Activated T-helper 2 cell treated with anti-CD3 and anti-CD28 coated beads, Interferon-gamma antibody, Interleukin-2, Interleukin-4, amounts not matched to agents 10 μg/mL and 5 μg/mL and 100 μg/mL, durations not matched to agents 14 hours and 24 hours and 36 hours (primary cell): ENCODE measurements at regions not wholly inside any gene's neighbourhood (a gene's known extent, or its start where the extent isn't known, plus 50 kb on each side); places are given as distances from the start of the nearest gene placed in this dataset.
"Not testable (repeated sequence)": the region's sequence is repeated elsewhere in the genome, so short reads cannot be mapped to it uniquely, and the experiment has no call there.

Source experiments
- DNase-seq: peaks from one replicate; pipeline ENCODE4 v3.0.0; 2021; ENCODE audit warnings: low spot score
- H3K27ac Mint-ChIP-seq: one replicate; pipeline ENCODE4 v1.8.0; 2021; ENCODE audit warnings: mixed read lengths
- H3K27me3 Mint-ChIP-seq: one replicate; pipeline ENCODE4 v1.8.0; 2021; ENCODE audit warnings: low read depth, mixed read lengths
- H3K36me3 Mint-ChIP-seq: one replicate; pipeline ENCODE4 v1.8.0; 2021; ENCODE audit warnings: low read depth, mixed read lengths
- H3K4me1 Mint-ChIP-seq: one replicate; pipeline ENCODE4 v1.8.0; 2021; ENCODE audit warnings: low read depth, mixed read lengths
- H3K4me3 Mint-ChIP-seq: one replicate; pipeline ENCODE4 v1.8.0; 2021; ENCODE audit warnings: low read depth, mild to moderate bottlenecking, moderate library complexity, mixed read lengths
- H3K9me3 Mint-ChIP-seq: one replicate; pipeline ENCODE4 v1.8.0; 2021; ENCODE audit warnings: mixed read lengths
- intact Hi-C: fragments of 100-400 bp; cut with micrococcal nuclease; formaldehyde crosslinking; loops from one replicate; pipeline ENCODE4 v1.15.1; 2023

- Mint-ChIP-seq H3K9me3 (peaks cover 64% of the 10 kb centered on the region), H3K4me3 (no peak overlapping the region), H3K4me1 (no peaks in the 10 kb centered on the region), H3K27me3 (no peaks in the 10 kb centered on the region), H3K27ac (no peak overlapping the region), H3K36me3 (no peaks in the 10 kb centered on the region)
- intact Hi-C loops: no loop called here
- DNase-seq: no peak
These were observed 54.0 kb upstream of the RBFOX1 start for GRCh38 chr16:7278636-7279035.

- Mint-ChIP-seq H3K9me3 (peaks cover 42% of the 10 kb centered on the region), H3K4me3 (no peak overlapping the region), H3K27ac (no peak overlapping the region), H3K36me3 (no peaks in the 10 kb centered on the region), H3K4me1 (no peaks in the 10 kb centered on the region), H3K27me3 (no peaks in the 10 kb centered on the region)
- intact Hi-C loops: no loop called here
- no peak for DNase-seq
These were observed 60.0 kb upstream of the RBFOX1 start for GRCh38 chr16:7272567-7273158.

GRCh38 chr16:7271486-7271885 is 61.2 kb upstream of the RBFOX1 start:
- no peaks in the 10 kb centered on the region for H3K4me1 Mint-ChIP-seq
- H3K27ac Mint-ChIP-seq: no peak overlapping the region

GRCh38 chr16:7270823-7271222 is 61.8 kb upstream of the RBFOX1 start:
- Mint-ChIP-seq H3K27ac (no peak overlapping the region), H3K27me3 (no peaks in the 10 kb centered on the region), H3K36me3 (no peaks in the 10 kb centered on the region), H3K4me1 (no peaks in the 10 kb centered on the region), H3K9me3 (peaks cover 40% of the 10 kb centered on the region), H3K4me3 (no peak overlapping the region)
- no peak for DNase-seq
- intact Hi-C loops: no loop called here

More at GRCh38 chr16:7271486-7271885, 61.2 kb upstream of the RBFOX1 start:
- Mint-ChIP-seq H3K36me3 (no peaks in the 10 kb centered on the region), H3K4me3 (no peak overlapping the region), H3K27me3 (no peaks in the 10 kb centered on the region), H3K9me3 (peaks cover 39% of the 10 kb centered on the region)
- intact Hi-C loops: no loop called here
- DNase-seq: no peak

- Mint-ChIP-seq H3K4me1 (no peaks in the 10 kb centered on the region), H3K27ac (no peak overlapping the region), H3K27me3 (no peaks in the 10 kb centered on the region), H3K4me3 (no peak overlapping the region), H3K9me3 (peaks cover 42% of the 10 kb centered on the region), H3K36me3 (no peaks in the 10 kb centered on the region)
- intact Hi-C loops: no loop called here
- DNase-seq: no peak
These were observed 62.6 kb upstream of the RBFOX1 start for GRCh38 chr16:7270006-7270405.

- H3K4me3 Mint-ChIP-seq: no peak overlapping the region
- H3K27ac Mint-ChIP-seq: no peak overlapping the region
- H3K27me3 Mint-ChIP-seq: no peaks in the 10 kb centered on the region
- peaks cover 36% of the 10 kb centered on the region for H3K9me3 Mint-ChIP-seq
- no peaks in the 10 kb centered on the region for H3K36me3 Mint-ChIP-seq
- no peak for DNase-seq
- intact Hi-C loops: no loop called here
- H3K4me1 Mint-ChIP-seq: no peaks in the 10 kb centered on the region
These were observed 64.5 kb upstream of the RBFOX1 start for GRCh38 chr16:7268182-7268581.

GRCh38 chr16:7257016-7257415 is 75.6 kb upstream of the RBFOX1 start:
- H3K9me3 Mint-ChIP-seq: peaks cover 51% of the 10 kb centered on the region
- H3K4me3 Mint-ChIP-seq: no peak overlapping the region
- no peak overlapping the region for H3K27ac Mint-ChIP-seq
- no peak for DNase-seq
- no peaks in the 10 kb centered on the region for H3K27me3 Mint-ChIP-seq
- H3K4me1 Mint-ChIP-seq: no peaks in the 10 kb centered on the region
- no peaks in the 10 kb centered on the region for H3K36me3 Mint-ChIP-seq
- intact Hi-C loops: no loop called here

- H3K9me3 Mint-ChIP-seq: peaks cover 33% of the 10 kb centered on the region
- no peaks in the 10 kb centered on the region for H3K27me3 Mint-ChIP-seq
- H3K36me3 Mint-ChIP-seq: no peaks in the 10 kb centered on the region
- H3K4me1 Mint-ChIP-seq: no peaks in the 10 kb centered on the region
- intact Hi-C loops: no loop called here
- no peak overlapping the region for H3K4me3 Mint-ChIP-seq
- no peak overlapping the region for H3K27ac Mint-ChIP-seq
- no peak for DNase-seq
These were observed 86.1 kb upstream of the RBFOX1 start for GRCh38 chr16:7246578-7246977.

- peaks cover 55% of the 10 kb centered on the region for H3K9me3 Mint-ChIP-seq
- no peaks in the 10 kb centered on the region for H3K27me3 Mint-ChIP-seq
- H3K4me3 Mint-ChIP-seq: no peak overlapping the region
- H3K36me3 Mint-ChIP-seq: no peaks in the 10 kb centered on the region
- DNase-seq: no peak
- no peak overlapping the region for H3K27ac Mint-ChIP-seq
- intact Hi-C loops: no loop called here
- no peaks in the 10 kb centered on the region for H3K4me1 Mint-ChIP-seq
These were observed 93.1 kb upstream of the RBFOX1 start for GRCh38 chr16:7239547-7239946.

GRCh38 chr16:7236824-7237410 is 95.7 kb upstream of the RBFOX1 start:
- Mint-ChIP-seq H3K4me3 (no peak overlapping the region), H3K27ac (no peak overlapping the region), H3K9me3 (peaks cover 65% of the 10 kb centered on the region), H3K36me3 (no peaks in the 10 kb centered on the region), H3K27me3 (no peaks in the 10 kb centered on the region), H3K4me1 (no peaks in the 10 kb centered on the region)
- DNase-seq: no peak
- intact Hi-C loops: no loop called here

GRCh38 chr16:7233975-7234374 is 98.7 kb upstream of the RBFOX1 start:
- H3K4me3 Mint-ChIP-seq: no peak overlapping the region
- no peak overlapping the region for H3K27ac Mint-ChIP-seq
- H3K27me3 Mint-ChIP-seq: no peaks in the 10 kb centered on the region
- no peaks in the 10 kb centered on the region for H3K36me3 Mint-ChIP-seq
- no peak for DNase-seq
- peaks cover 61% of the 10 kb centered on the region for H3K9me3 Mint-ChIP-seq
- no peaks in the 10 kb centered on the region for H3K4me1 Mint-ChIP-seq
- intact Hi-C loops: no loop called here

GRCh38 chr16:7231762-7232161 is 100.9 kb upstream of the RBFOX1 start:
- intact Hi-C loops: no loop called here
- Mint-ChIP-seq H3K4me1 (no peaks in the 10 kb centered on the region), H3K4me3 (no peak overlapping the region), H3K36me3 (no peaks in the 10 kb centered on the region), H3K27me3 (no peaks in the 10 kb centered on the region), H3K27ac (no peak overlapping the region), H3K9me3 (peaks cover 60% of the 10 kb centered on the region)
- no peak for DNase-seq

- H3K27ac Mint-ChIP-seq, H3K4me3 Mint-ChIP-seq, intact Hi-C loops, H3K36me3 Mint-ChIP-seq, DNase-seq, H3K4me1 Mint-ChIP-seq, H3K27me3 Mint-ChIP-seq: not testable (repeated sequence)
- peaks cover 58% of the 10 kb centered on the region for H3K9me3 Mint-ChIP-seq
These were observed 103.0 kb upstream of the RBFOX1 start for GRCh38 chr16:7229433-7230218.
